ENCODE measurements at regions not wholly inside any gene's neighbourhood (a gene's known extent, or its start where the extent isn't known, plus 50 kb on each side); places are given as distances from the start of the nearest gene placed in this dataset.

DNA sequence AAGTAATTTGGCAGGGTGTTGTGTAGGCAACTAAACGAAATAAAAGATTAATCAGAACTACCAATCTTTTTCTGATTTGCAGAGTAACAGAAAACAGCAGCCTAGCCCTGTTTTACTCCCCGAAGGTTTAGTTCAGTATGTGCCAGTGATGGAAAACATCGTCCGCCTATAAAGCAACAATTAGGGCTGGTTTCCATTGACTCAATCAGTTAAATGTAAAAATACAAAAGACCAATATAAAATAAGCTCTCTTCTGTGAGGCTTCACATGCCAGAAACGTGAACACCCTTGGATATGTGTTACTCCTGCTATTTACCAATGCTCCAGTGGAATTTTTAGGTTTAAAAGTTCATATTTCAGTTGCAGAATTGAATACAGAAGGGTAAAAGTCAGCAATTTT is 210.5 kb upstream of the RSPO3 start:
- no peak overlapping the region for H3K4me3 ChIP-seq (ENCODE audit: low read depth, low read length)
- DNase-seq (ENCODE audit: low read depth, low spot score) = no peak
- in situ Hi-C loops (cut with HindIII; ENCODE audit: low sequenced_read_pairs) = no loop called here
- TF ChIP-seq, protein P1, sequence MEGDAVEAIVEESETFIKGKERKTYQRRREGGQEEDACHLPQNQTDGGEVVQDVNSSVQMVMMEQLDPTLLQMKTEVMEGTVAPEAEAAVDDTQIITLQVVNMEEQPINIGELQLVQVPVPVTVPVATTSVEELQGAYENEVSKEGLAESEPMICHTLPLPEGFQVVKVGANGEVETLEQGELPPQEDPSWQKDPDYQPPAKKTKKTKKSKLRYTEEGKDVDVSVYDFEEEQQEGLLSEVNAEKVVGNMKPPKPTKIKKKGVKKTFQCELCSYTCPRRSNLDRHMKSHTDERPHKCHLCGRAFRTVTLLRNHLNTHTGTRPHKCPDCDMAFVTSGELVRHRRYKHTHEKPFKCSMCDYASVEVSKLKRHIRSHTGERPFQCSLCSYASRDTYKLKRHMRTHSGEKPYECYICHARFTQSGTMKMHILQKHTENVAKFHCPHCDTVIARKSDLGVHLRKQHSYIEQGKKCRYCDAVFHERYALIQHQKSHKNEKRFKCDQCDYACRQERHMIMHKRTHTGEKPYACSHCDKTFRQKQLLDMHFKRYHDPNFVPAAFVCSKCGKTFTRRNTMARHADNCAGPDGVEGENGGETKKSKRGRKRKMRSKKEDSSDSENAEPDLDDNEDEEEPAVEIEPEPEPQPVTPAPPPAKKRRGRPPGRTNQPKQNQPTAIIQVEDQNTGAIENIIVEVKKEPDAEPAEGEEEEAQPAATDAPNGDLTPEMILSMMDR (IDR thresholded peaks at IDR 0.05; ENCODE audit: low read depth, low read length) = no peak

DNA sequence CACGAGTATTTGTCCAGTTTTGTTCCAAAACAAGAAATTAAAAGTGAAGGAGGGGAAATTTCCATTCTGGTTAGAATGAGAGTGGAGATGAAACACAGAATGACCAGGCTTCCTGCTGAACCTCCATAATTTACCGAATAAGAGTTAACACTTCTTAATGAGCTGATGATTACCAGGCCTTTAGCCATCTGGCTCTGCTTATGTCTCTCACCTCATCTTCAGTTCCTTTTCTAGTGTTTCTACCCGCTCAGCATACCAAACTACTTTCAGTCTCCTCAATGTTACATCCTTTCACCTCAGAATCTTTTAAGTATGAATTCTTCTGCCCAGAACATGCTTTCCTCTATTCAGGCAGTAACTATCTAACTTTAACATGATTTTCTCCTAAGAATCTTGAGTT is 209.0 kb upstream of the RSPO3 start:
- in situ Hi-C loops (cut with HindIII; ENCODE audit: low sequenced_read_pairs) = no loop called here
- TF ChIP-seq, protein P1 (IDR thresholded peaks at IDR 0.05; ENCODE audit: low read depth, low read length) = no peak
- DNase-seq (ENCODE audit: low read depth, low spot score) = no peak
- no peak overlapping the region for H3K4me3 ChIP-seq (ENCODE audit: low read depth, low read length)

DNA sequence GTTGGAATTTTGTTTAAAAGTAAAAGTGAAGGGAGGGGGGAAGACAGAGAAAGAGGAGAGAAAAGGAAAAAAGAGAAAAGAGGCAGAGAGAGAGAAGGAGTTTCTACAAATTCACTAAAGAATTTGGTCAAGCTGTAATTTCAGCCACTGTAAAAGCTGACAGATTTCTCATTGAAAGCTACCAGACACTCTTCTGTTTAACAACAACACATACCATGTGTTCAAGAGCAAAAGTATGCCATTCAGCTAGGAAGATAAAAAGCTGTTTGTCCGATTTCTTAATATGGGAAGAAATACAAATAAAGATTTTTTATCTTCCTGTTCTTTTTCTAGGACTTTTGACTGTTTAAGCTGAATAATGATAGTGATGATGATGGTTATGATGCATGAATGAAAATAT is 204.8 kb upstream of the RSPO3 start:
- no peak for DNase-seq (ENCODE audit: low read depth, low spot score)
- H3K4me3 ChIP-seq (ENCODE audit: low read depth, low read length) = no peak overlapping the region
- TF ChIP-seq, protein P1 (IDR thresholded peaks at IDR 0.05; ENCODE audit: low read depth, low read length) = no peak
- in situ Hi-C loops (cut with HindIII; ENCODE audit: low sequenced_read_pairs) = no loop called here

DNA sequence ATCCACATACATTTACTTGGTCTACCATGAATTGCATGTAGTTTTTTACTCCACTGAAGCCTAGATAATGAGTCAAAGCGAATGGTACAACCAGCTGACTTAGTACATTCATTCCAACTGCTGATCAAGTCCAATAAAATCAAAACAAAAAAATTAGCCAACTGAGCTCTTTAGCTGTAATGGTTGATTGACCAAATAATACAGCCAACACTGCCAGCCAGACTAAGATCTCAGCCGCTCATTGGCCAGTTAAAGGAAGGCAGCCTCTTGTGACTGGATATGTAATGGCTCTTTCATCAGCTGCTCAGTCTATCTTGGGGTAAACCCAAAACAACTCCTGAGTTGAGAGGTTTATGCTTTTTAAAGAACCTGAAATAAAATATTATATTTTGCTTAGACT is 204.3 kb upstream of the RSPO3 start:
- in situ Hi-C loops (cut with HindIII; ENCODE audit: low sequenced_read_pairs) = no loop called here
- no peak for DNase-seq (ENCODE audit: low read depth, low spot score)
- TF ChIP-seq, protein P1 (IDR thresholded peaks at IDR 0.05; ENCODE audit: low read depth, low read length) = no peak
- H3K4me3 ChIP-seq (ENCODE audit: low read depth, low read length) = no peak overlapping the region

DNA sequence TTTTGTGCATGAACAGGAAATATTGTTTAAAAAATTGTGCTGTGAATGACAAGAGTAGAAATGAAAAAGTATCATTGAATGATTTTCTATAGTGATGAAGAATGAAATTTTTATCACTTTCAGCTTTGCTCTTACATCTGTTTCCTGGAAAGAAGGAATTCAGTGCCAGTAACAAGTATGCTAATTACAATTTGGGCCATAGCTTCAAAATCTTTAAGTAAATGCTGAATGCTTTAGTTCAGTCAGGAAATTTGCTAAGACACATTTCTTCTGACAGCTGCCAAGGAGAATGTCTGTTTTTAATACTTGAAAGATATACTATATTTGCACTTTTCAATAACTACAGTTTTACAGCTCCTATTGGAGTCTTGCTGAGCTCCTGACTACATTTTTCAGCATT is 203.7 kb upstream of the RSPO3 start:
- in situ Hi-C loops (cut with HindIII; ENCODE audit: low sequenced_read_pairs) = no loop called here
- no peak for DNase-seq (ENCODE audit: low read depth, low spot score)
- no peak overlapping the region for H3K4me3 ChIP-seq (ENCODE audit: low read depth, low read length)
- TF ChIP-seq, protein P1 (IDR thresholded peaks at IDR 0.05; ENCODE audit: low read depth, low read length) = no peak

DNA sequence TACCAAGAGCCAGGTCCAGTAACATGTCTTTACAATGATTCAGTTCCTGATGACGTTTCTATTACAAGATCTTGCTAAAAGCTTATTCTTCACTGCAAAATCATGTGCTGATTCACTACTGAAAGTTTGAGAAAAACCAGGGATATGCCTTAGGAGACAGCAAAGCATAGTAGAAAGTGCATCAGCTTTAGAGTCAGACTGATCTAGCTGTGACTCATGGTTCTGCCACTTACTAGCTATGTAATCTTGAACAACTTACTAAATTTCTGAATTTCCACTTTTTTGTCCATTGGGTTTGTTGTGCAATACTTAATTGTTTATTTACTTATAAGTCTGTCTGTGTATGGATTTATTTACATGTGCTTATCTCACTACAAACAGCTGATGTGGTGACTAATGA is 198.5 kb upstream of the RSPO3 start:
- TF ChIP-seq, protein P1 (IDR thresholded peaks at IDR 0.05; ENCODE audit: low read depth, low read length) = no peak
- peak; percentile 93 for DNase-seq (ENCODE audit: low read depth, low spot score)
- no peak overlapping the region for H3K4me3 ChIP-seq (ENCODE audit: low read depth, low read length)
- in situ Hi-C loops (cut with HindIII; ENCODE audit: low sequenced_read_pairs) = no loop called here

DNA sequence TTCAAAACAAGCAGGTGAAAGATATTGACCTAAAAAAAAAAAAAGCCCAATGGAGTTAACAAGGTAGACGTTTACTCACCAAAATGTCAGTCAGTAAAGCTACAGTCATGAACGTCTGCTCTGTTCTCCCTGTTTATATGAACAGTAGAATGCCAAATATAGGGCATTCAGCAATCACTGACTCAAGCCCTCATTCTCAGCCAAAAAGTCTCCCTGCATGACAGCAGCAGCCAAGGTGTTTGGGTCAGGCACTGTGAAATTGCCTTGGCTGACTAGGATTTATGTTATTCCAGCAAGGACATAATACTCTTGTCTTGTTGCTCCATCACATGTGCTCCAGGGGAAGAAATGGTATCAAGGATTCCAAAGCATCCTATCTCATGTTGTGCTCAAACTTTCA is 194.7 kb upstream of the RSPO3 start:
- in situ Hi-C loops (cut with HindIII; ENCODE audit: low sequenced_read_pairs) = no loop called here
- no peak for DNase-seq (ENCODE audit: low read depth, low spot score)
- H3K4me3 ChIP-seq (ENCODE audit: low read depth, low read length) = no peak overlapping the region

More for the DNA sequence above, 194.7 kb upstream of the RSPO3 start:
- TF ChIP-seq, protein P1 (IDR thresholded peaks at IDR 0.05; ENCODE audit: low read depth, low read length) = no peak

All from astrocyte of the spinal cord (primary cell).